ENCODE measurements at regions not wholly inside any gene's neighbourhood (a gene's known extent, or its start where the extent isn't known, plus 50 kb on each side); places are given as distances from the start of the nearest gene placed in this dataset.

DNA sequence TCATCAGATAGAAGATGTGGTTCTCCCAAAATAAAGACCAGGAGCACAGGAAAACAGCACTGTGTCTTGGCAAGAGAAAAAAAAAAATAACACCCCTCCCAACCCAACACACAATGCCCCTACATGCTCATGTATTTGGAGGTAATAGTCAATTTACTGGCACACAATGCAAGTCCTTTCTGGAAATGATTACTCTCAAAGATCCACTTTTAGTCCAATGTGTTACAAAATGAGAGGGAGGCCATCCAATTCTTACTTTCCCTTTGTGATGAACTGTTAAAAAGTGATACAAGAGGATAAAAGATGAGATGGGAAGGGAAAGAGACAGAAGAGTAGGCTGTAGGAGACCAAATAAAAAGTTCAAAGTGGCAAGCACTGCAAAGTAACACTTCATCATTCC is 180.3 kb upstream of the DKK2 start:
- no peak overlapping the region for H3K9ac ChIP-seq (ENCODE audit: low read depth, low read length)
- in situ Hi-C loops (cut with MboI; ENCODE audit: low sequenced_read_pairs) (no loop called here), dilution Hi-C loops (cut with HindIII; ENCODE audit: low sequenced_read_pairs, unreplicated experiment) (no loop called here), intact Hi-C loops (cut with micrococcal nuclease) (no loop called here)
- H3K23ac ChIP-seq (ENCODE audit: low read depth, low read length) = no peak overlapping the region
- H4K91ac ChIP-seq (ENCODE audit: insufficient read depth, low read depth, low read length) = no peak overlapping the region
- no peaks in the 10 kb centered on the region for H3K4me1 ChIP-seq (ENCODE audit: control insufficient read depth, insufficient read depth, low read length)
- H2AK5ac ChIP-seq (ENCODE audit: low read depth, low read length) = no peak overlapping the region
- H4K5ac ChIP-seq (ENCODE audit: low read depth, low read length) = no peak overlapping the region
- H4K20me1 ChIP-seq (ENCODE audit: insufficient read depth, low read length) = no peaks in the 10 kb centered on the region
- no peak overlapping the region for H2BK120ac ChIP-seq (ENCODE audit: low read depth, low read length)
- no peak overlapping the region for H2AFZ ChIP-seq (replicated peaks; ENCODE audit: low read length, poor library complexity)
- H3K4me3 ChIP-seq (ENCODE audit: insufficient read depth, low read depth, low read length) = no peak overlapping the region
- H3K79me1 ChIP-seq (ENCODE audit: low read depth in 1 of 2, low read length in 2 of 2) = no peaks in the 10 kb centered on the region
- H3K27me3 ChIP-seq (ENCODE audit: control insufficient read depth, insufficient read depth, low read length) = no peaks in the 10 kb centered on the region
- BruUV-seq (replicated peaks) = no TSS peak
- DNase-seq = no peak
- H3K9me1 ChIP-seq (ENCODE audit: insufficient read depth, low read length) = no peaks in the 10 kb centered on the region
- POLR2A ChIA-PET (ENCODE audit: unreplicated experiment) = no interaction called here
- no peak overlapping the region for H4K8ac ChIP-seq (ENCODE audit: low read depth in 2 of 2, low read length in 2 of 2)
- no peaks in the 10 kb centered on the region for H3K9me3 ChIP-seq (ENCODE audit: control insufficient read depth, insufficient read depth, low read length)
- no peak overlapping the region for H3K4me2 ChIP-seq (ENCODE audit: low read depth, low read length)
- no peak overlapping the region for H3K4ac ChIP-seq (ENCODE audit: low read depth, low read length)
- H3K14ac ChIP-seq (replicated peaks; ENCODE audit: low read depth, low read length) = no peak overlapping the region
- H3K56ac ChIP-seq (ENCODE audit: extremely low read depth, insufficient read depth, low read length) = no peak overlapping the region
- TF ChIP-seq, protein P1, sequence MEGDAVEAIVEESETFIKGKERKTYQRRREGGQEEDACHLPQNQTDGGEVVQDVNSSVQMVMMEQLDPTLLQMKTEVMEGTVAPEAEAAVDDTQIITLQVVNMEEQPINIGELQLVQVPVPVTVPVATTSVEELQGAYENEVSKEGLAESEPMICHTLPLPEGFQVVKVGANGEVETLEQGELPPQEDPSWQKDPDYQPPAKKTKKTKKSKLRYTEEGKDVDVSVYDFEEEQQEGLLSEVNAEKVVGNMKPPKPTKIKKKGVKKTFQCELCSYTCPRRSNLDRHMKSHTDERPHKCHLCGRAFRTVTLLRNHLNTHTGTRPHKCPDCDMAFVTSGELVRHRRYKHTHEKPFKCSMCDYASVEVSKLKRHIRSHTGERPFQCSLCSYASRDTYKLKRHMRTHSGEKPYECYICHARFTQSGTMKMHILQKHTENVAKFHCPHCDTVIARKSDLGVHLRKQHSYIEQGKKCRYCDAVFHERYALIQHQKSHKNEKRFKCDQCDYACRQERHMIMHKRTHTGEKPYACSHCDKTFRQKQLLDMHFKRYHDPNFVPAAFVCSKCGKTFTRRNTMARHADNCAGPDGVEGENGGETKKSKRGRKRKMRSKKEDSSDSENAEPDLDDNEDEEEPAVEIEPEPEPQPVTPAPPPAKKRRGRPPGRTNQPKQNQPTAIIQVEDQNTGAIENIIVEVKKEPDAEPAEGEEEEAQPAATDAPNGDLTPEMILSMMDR (conservative IDR thresholded peaks at IDR 0.05; ENCODE audit: low read depth, low read length) = no peak
- TF ChIP-seq RAD21 (IDR thresholded peaks at IDR 0.05; ENCODE audit: low read length) (no peak), MAFK (IDR thresholded peaks at IDR 0.05; ENCODE audit: low read depth, low read length) (no peak), RFX5 (IDR thresholded peaks at IDR 0.05; ENCODE audit: low read depth, low read length) (no peak), RCOR1 (IDR thresholded peaks at IDR 0.05; ENCODE audit: insufficient replicate concordance, low read length) (no peak), FOS (IDR thresholded peaks at IDR 0.05; ENCODE audit: low read depth, low read length) (no peak), MAZ (IDR thresholded peaks at IDR 0.05; ENCODE audit: borderline replicate concordance, low read depth, low read length) (no peak), CEBPB (IDR thresholded peaks at IDR 0.05; ENCODE audit: low read depth, low read length) (no peak), BHLHE40 (IDR thresholded peaks at IDR 0.05; ENCODE audit: low read depth, low read length) (no peak)
- TF ChIP-seq, protein P2, sequence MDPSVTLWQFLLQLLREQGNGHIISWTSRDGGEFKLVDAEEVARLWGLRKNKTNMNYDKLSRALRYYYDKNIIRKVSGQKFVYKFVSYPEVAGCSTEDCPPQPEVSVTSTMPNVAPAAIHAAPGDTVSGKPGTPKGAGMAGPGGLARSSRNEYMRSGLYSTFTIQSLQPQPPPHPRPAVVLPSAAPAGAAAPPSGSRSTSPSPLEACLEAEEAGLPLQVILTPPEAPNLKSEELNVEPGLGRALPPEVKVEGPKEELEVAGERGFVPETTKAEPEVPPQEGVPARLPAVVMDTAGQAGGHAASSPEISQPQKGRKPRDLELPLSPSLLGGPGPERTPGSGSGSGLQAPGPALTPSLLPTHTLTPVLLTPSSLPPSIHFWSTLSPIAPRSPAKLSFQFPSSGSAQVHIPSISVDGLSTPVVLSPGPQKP (IDR thresholded peaks at IDR 0.05; ENCODE audit: borderline replicate concordance, low read depth, low read length) = no peak
- no peak overlapping the region for H3K18ac ChIP-seq (ENCODE audit: low read depth, low read length)
- H3K36me3 ChIP-seq (ENCODE audit: control insufficient read depth, insufficient read depth, low read length) = no peaks in the 10 kb centered on the region
- H2BK20ac ChIP-seq (ENCODE audit: low read depth, low read length) = no peak overlapping the region
- H2BK5ac ChIP-seq (ENCODE audit: low read depth, low read length, poor library complexity, severe bottlenecking) = no peak overlapping the region
- ATAC-seq (ENCODE audit: low read depth) = no peak
- H2BK15ac ChIP-seq (ENCODE audit: low read depth, low read length) = no peak overlapping the region
- no peak overlapping the region for H3K27ac ChIP-seq (ENCODE audit: insufficient read depth, low read length)
- CTCF ChIA-PET = interaction anchor here (0.5 to 1.1 kb wide), 2 partner anchors 26 to 175 kb away, joined by 3 read pairs; no protein-coding TSS in a partner anchor
- H2AK9ac ChIP-seq (replicated peaks; ENCODE audit: low read depth, low read length, poor library complexity) = no peak overlapping the region
